GM18517 (cell line): ENCODE measurements at regions not wholly inside any gene's neighbourhood (a gene's known extent, or its start where the extent isn't known, plus 50 kb on each side); places are given as distances from the start of the nearest gene placed in this dataset.
A peak's percentile ranks its signal among the peaks of the same experiment; 100 is the strongest.

Experiments
- ATAC-seq: cut with Tn5 transposase; IDR thresholded peaks from one replicate; pipeline ENCODE4 v1.9.1; 2021; ENCODE audit warnings: mild to moderate bottlenecking, moderate library complexity; ENCODE audit not compliant: unreplicated experiment

DNA sequence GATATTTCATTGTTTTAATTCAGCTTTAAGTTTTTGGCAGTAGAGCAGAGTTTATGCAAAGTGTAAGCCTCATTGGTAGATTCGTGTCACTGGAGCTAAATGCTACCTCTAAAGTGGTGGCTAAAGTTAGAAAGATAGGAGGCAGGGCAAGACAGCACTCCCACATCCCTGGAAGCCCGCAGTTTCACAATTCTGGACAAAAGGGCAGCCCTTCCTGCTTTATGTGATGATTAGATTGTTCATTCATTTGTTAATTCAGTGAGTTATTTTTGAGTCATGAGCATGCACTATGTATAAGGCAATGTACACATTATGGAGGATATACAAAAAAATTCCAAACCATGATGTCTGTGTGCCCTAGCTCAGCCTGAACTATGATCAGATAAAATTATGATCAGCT lies 52.1 kb upstream of the EIF3M start:
- no peak for ATAC-seq

DNA sequence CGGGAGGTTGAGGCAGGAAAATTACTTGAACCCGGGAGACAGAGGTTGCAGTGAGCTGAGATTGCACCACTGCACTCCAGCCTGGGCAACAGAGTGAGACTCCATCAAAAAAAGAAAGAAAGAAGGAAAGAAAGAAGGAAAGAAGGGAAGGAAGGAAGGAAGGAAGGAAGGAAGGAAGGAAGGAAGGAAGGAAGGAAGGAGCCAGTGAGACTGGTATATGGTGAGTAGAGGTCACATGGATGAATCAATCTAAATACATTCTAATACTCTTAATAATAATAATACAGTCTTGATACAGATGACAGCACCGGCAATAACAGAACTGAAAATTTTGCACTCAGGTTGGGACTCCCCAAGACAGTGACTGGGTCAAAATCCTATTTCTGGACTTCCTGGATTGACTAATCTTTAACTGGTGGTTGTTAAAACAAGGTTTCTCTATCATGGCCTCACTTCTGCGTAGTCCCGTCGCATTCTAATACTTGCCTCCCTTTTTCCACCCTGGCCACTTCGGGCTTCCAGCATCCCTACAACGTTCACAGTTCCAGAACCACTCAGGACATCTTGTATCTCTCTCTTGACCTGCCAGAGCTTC lies 53.5 kb upstream of the EIF3M start:
- peak; percentile 100 for ATAC-seq

DNA sequence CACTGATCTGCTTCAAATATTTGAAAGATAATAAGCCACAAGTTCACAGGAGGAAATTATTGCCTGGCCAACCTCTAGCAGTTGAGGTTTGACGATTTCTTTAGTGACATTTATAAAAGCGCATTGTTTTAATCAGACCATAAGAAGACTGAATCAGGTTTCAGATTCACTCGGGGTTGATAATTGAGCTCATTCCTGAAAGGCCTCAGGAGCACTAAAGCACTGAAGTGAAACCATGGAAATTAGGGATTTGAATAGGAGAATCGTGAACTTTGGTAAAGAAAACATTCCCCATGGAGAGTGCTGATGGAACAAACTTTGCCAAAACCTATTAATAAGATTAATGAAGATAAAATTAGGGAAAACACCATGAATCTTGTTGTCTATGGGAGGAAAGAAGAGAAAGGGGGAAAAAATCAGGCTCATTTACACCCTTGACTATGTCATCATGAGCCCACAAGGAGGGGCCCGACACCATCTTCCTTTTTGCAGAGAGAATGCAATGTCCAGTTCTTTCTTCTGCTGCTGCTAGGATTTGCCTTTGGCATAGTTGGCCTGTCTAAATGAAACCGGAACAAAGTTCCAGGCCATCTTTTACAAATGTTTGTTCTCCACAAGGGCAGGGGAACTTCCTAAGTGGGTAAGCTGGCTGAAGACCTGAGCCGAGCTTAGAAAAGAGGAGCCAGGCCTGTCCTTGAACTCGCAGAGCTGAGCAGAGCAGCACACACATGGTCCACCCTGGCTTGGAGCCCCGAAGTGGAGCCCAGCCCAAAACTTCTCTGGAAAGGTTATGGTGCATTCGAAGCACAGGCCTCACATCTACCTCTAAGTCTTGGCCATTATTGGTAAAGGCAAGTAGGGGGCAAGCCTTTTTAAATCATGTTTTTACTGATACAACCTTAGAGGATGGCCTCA lies 56.1 kb upstream of the EIF3M start:
- ATAC-seq, result no peak

DNA sequence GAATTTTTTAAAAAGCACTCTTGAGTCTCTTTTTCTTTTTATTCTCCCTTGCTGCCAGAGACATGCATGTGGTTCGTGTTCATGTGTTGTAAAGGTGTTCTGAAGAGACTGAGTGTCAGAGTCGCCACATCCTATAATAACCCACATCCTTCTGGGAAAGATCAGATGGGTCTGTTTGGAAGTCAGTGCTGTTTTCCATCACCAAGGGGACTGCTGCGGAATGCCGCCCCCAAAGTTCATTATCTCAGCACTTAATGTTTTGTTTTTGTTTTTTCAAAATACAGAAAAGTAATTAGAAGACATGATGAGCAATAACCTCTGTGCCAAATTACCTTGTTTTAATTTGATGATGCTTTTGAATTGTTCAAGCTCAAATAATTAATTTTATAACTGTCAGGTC lies 56.9 kb upstream of the EIF3M start:
- ATAC-seq, result no peak

DNA sequence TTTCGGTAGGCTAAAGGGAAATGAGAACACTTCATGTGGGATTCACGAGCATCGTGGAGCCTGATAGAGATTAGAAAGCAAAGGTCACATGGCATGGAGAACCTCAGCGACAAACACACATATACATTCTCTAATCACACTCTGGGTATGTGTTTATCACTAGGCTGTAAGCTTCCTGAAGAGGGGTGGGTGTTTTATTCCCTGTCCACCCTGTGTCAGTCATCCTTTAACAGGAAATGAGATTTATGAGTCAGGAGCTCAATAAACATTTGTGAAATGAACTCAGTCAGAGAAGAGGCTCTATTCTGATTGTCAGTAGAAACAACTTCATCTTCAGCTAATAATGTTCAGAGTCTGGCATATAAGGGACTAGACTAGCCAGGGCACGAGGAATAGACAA lies 71.7 kb upstream of the EIF3M start:
- no peak for ATAC-seq

DNA sequence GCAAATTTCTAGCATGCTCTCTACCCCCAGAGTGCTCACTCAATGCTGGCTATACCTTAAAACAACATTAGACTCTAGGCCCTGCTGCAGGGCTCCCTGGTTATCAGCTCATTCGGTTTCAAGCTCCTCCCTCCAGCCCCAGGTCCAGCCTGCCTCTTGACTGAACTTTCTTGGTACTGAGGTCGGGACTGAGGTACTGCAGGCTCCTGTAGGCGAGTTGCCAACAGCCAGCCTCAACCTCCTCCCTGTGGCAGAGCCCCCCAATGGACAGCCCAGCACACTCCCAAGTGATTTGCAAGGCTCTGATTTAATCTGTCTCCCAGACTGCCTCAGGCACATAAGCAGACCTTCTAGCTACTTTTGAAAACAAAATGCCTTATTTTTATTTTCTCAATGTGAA lies 73.6 kb upstream of the EIF3M start:
- no peak for ATAC-seq

DNA sequence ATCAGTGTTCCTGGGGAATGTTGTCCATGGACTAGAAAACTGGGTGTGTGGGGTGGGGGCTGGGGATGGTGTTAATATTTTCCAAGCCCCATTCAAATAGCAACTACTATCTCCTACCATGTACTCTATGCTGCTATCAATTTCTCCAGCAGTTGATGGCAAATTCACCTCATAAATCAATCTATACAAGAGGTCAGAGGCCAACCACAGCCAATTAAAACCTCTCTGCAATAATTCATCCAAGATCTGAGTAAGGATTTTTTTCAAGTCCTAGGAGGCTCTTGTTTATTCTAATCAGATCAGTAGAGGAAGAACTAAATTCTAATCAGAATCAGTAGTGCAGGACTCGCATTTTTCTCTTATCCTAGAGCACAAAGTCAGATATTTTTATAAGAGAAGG lies 73.4 kb upstream of the WT1 start:
- no peak for ATAC-seq

DNA sequence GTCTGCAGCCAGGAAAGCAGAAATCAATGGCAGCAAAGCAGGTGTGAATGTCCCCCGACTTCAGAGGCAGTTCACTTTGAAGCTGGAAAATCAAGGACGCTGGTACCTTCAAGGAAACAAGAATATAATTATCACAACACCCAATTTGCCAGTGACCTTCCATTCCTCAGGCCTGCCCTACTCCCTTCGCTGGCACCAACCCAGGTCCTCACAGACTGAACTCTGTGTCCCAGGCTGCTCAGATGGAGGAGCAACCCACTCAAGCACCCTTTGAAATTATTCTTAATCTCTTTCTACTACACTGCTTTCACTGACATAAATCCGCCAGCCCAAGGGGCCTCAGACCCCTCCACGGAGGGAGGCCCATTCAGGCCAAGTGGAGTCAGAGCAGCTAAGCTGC lies 64.7 kb upstream of the WT1 start:
- ATAC-seq, result no peak

DNA sequence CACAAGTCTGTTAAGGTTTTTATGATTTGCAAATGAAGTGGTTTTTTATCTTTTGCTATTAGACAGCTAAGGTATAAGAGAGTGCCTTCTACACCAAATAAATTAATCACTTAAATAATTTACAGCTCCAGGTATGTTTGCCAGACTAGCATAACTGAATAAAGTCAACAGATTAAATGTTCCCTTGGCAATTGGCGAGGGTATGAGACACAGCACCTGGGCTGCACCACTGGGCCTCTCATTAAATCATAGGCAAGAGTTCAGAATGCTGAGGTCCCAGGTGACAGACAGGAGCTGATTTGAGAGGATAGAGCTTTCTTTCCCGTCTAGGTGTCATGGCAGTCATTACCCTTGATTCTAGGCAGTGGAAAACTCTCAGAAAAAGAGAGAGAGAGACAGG lies 62.6 kb upstream of the WT1 start:
- no peak for ATAC-seq

DNA sequence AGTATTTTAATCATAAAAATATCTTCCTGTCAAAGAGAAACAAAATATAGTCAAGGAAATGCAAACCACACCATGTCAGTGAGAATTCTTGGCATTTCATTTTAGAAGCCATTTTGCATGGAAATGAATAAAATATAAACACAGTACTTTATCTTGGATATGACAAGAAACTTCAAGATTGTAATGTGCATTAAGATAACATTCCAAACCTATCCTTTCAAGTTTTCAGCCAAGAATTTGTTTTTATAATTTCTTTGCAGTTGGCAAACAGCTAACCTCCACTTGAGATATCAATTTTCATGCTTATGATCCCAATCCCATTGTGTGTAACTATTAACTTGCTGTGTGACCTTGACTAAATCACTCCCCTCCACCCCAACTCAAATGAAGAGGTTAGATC lies 59.3 kb upstream of the WT1 start:
- ATAC-seq, result no peak

DNA sequence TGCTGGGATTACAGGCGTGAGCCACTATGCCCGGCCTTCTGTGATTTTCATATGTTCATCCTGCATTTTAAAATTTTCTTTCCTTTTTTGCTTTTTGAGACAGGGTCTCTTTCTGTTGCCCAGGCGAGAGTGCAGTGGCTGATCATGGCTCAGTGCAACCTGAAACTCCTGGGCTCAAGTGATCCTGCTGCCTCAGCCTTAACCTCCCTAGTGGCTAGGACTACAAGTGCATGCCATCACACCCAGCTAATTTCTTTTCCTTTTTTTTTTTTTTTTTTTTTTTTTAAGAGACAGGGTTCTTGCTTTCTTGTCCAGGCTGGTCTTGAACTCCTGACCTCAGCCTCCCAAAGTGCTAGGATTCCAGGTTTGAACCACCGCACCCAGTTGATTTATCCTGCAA lies 54.1 kb upstream of the WT1 start:
- no peak for ATAC-seq

DNA sequence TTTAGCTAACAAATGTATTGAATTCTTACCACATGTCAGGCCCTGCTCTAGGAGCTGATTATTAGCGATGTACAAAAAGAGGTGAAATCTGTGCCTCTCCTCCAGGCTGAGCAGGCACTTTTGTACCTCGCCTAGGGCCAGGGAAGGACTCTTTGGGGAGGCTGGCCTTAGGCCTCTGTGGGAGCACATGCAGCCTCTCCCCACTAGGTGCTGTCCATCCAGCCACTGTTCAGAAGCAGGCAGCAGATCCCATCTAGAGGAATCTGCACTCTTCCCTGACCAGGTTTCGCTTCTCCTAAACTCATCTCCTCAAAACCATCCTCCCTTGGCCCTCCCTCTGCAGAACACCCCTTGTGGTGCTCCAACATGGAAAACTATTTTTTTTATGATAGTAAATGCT lies 51.9 kb upstream of the WT1 start:
- no peak for ATAC-seq

DNA sequence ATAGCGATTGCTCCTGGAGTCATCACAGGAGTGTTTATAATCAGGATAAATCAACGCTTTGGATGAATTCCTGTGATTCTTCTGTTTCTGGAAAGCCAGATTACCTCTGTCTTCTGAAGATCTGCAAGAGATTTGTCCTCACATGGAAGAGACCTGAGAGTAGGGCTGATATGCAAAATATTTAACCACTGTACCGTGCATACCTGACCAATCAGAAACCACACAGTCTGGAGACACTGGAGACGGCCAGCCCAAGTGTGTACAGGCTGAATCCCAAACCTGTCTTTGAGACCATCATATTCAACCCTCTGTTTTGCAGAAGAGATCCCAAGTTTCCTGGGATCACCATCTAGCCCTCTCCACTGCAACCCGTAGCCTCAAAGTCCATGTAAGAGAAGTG lies 50.4 kb upstream of the WT1 start:
- no peak for ATAC-seq
